ENCODE measurements at regions not wholly inside any gene's neighbourhood (a gene's known extent, or its start where the extent isn't known, plus 50 kb on each side); places are given as distances from the start of the nearest gene placed in this dataset.

GRCh38 chr4:112894951-112895350 lies 154.5 kb upstream of the ANK2 start:
- DNase-seq (ENCODE audit: low spot score), result no peak

GRCh38 chr4:112895811-112896608 lies 153.4 kb upstream of the ANK2 start:
- no peak for DNase-seq (ENCODE audit: low spot score)

- DNase-seq (ENCODE audit: low spot score), result no peak
These were observed 152.8 kb upstream of the ANK2 start for GRCh38 chr4:112896609-112897190.

GRCh38 chr4:112897543-112897942 lies 151.9 kb upstream of the ANK2 start:
- DNase-seq (ENCODE audit: low spot score), result no peak

GRCh38 chr4:112898357-112899141 lies 150.9 kb upstream of the ANK2 start:
- no peak for DNase-seq (ENCODE audit: low spot score)

GRCh38 chr4:112900416-112900815 lies 149.0 kb upstream of the ANK2 start:
- no peak for DNase-seq (ENCODE audit: low spot score)

GRCh38 chr4:112901962-112902411 lies 147.5 kb upstream of the ANK2 start:
- no peak for DNase-seq (ENCODE audit: low spot score)

GRCh38 chr4:112905728-112906127 lies 143.7 kb upstream of the ANK2 start:
- DNase-seq (ENCODE audit: low spot score), result no peak

GRCh38 chr4:112908511-112908910 lies 140.9 kb upstream of the ANK2 start:
- no peak for DNase-seq (ENCODE audit: low spot score)

- DNase-seq (ENCODE audit: low spot score), result no peak
These were observed 139.2 kb upstream of the ANK2 start for GRCh38 chr4:112910109-112910736.

GRCh38 chr4:112916868-112917267 lies 132.6 kb upstream of the ANK2 start:
- DNase-seq (ENCODE audit: low spot score), result no peak

GRCh38 chr4:112923516-112923915 lies 125.9 kb upstream of the ANK2 start:
- no peak for DNase-seq (ENCODE audit: low spot score)

- no peak for DNase-seq (ENCODE audit: low spot score)
These were observed 122.6 kb upstream of the ANK2 start for GRCh38 chr4:112926819-112927218.

- no peak for DNase-seq (ENCODE audit: low spot score)
These were observed 121.9 kb upstream of the ANK2 start for GRCh38 chr4:112927544-112927943.

- DNase-seq (ENCODE audit: low spot score), result no peak
These were observed 118.5 kb upstream of the ANK2 start for GRCh38 chr4:112931001-112931400.

GRCh38 chr4:112933790-112934189 lies 115.7 kb upstream of the ANK2 start:
- DNase-seq (ENCODE audit: low spot score), result no peak

GRCh38 chr4:112938461-112939058 lies 110.9 kb upstream of the ANK2 start:
- peak; percentile 30 for DNase-seq (ENCODE audit: low spot score)

GRCh38 chr4:112939901-112940300 lies 109.6 kb upstream of the ANK2 start:
- no peak for DNase-seq (ENCODE audit: low spot score)

- DNase-seq (ENCODE audit: low spot score), result no peak
These were observed 109.1 kb upstream of the ANK2 start for GRCh38 chr4:112940336-112940735.

- DNase-seq (ENCODE audit: low spot score), result no peak
These were observed 107.4 kb upstream of the ANK2 start for GRCh38 chr4:112942077-112942476.

GRCh38 chr4:112942997-112943396 lies 106.5 kb upstream of the ANK2 start:
- no peak for DNase-seq (ENCODE audit: low spot score)

GRCh38 chr4:112944006-112944405 lies 105.4 kb upstream of the ANK2 start:
- no peak for DNase-seq (ENCODE audit: low spot score)

Data from SW480 (cell line).